HG03565 (cell line): ENCODE measurements at regions not wholly inside any gene's neighbourhood (a gene's known extent, or its start where the extent isn't known, plus 50 kb on each side); places are given as distances from the start of the nearest gene placed in this dataset.
"Not testable (repeated sequence)": the region's sequence is repeated elsewhere in the genome, so short reads cannot be mapped to it uniquely, and the experiment has no call there.

ENCODE experiments used
- ATAC-seq: cut with Tn5 transposase; IDR thresholded peaks from one replicate; pipeline ENCODE4 v1.9.1; 2021; ENCODE audit warnings: mild to moderate bottlenecking, moderate library complexity; ENCODE audit not compliant: unreplicated experiment

- no peak for ATAC-seq
Observed at GRCh38 chrX:39766855-39767254, 330.9 kb downstream of the BCOR start.

DNA sequence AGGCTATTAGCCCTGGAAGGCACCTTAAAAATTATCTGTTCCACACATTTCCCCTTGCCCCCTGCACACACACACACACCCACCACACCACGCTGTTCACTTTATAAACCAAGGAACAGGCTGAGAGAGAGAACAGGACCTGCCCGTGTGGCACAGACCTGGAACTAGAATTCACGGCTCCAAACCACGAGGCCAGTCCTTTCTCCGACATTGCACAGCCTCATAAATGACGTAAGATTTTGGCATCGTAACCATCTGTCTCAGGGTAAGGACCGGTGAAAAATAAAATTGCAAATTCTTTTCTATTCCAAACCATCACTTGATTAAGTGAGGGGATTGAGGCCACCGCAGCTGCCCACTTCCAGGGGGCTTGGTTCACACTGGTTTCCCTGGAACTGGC, 330.3 kb downstream of the BCOR start:
- ATAC-seq = no peak

GRCh38 chrX:39769748-39770147, 328.0 kb downstream of the BCOR start:
- no peak for ATAC-seq

DNA sequence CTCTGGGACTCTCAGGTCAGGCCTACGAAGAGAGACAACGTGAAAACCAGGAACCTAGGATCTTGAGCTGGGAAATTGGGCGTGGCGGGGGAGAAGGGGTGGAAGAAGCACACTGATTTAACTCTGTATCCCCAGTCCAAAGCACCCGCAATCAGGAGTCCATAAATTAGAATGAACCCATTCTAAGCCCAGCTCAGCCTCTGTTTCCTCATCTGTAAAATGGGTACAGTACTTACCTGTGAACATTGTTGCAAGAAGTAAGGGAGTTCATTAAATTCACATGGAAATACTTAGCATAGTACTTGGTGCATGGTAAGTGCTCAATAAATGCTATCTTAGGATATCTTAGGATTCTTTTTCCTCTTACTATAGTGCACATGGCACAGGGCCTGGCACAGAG, 326.7 kb downstream of the BCOR start:
- no peak for ATAC-seq

GRCh38 chrX:39772057-39772832, 325.5 kb downstream of the BCOR start:
- ATAC-seq = no peak

- no peak for ATAC-seq
Observed at GRCh38 chrX:39773150-39773549, 324.6 kb downstream of the BCOR start.

- ATAC-seq = no peak
Observed at GRCh38 chrX:39773923-39774773, 323.6 kb downstream of the BCOR start.

DNA sequence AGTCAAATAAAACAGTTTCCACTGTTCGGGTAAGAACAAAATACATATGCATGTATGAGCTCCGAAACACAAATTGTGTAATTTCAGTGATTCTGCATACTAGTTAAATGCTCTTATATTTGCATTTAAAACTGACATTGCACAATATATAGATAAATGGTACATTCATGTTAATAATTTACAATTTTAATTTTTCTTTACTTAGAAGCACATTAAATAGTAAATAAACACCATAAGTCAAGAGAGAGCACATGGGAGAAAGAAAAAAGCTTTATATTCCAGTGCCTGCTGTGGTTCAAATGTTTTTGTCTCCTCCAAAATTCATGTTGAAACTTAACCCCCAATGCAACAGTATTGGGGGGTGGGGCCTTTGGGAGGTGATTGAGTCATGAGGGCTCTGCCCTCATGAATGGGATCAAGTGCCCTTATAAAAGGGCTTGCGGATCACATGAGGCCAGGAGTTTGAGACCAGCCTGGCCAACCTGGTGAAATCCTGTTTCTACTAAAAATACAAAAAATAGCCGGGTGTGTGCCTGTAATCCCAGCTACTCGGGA, 322.9 kb downstream of the BCOR start:
- no peak for ATAC-seq

DNA sequence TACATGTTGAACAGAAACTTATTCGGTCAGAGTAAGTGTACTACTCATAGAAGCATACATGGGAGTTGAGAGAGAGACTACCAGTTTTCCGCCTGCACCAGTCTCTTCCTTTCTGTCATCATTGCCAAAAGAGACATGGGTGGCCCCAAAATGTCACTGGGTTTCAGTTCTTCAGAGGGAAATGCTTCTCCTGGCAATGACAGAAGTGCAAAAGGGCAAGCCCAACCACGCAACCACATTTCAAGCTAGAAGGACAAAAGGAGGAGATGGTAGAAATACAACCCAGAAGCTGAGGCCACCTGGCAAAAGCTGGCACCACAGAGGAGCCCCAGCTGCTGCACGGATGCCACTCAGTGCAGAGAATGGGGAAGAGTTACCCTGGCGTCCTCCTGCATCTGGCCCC, 320.1 kb downstream of the BCOR start:
- no peak for ATAC-seq

DNA sequence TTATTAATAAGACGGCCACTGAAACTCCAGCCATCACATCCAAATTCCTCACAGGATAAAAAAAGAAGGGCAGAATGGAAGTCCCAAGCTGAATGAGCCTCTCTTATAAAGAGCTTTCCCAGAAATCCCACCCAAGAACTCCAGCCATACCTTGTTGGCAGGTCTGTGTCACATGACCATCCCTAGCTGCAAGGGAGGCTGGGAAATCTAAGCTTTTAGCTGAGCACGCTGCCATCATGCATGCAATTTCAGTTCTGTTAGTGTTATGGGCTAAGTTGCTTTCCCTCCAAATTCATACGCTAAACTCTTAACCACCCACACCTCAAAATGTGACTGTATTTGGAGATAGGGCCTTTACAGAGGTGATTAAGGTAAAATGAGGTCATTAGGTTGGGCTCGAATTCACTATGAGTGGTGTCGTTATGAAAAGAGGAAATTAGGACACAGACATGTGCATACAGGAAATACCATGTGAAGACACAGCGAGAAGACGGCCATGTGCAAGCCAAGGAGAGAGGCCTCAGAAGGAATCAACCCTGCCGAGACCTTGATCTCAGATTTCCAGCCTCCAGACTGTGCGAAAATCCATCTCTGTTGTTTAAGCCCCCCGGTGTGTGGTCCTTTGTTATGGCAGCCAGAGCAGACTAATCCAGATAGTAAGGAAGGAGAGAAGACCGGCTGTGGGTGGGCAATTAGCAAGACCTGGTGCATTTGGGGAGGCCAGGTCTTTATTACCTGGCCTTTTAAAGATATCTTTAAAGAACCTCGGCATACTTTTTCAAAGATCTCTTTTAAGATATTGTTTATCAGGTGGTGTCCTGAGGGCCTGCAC, 317.6 kb downstream of the BCOR start:
- no peak for ATAC-seq

GRCh38 chrX:39782276-39782675, 315.5 kb downstream of the BCOR start:
- ATAC-seq = no peak

- ATAC-seq = no peak
Observed at GRCh38 chrX:39787999-39788398, 309.8 kb downstream of the BCOR start.

- no peak for ATAC-seq
Observed at GRCh38 chrX:39788521-39788920, 309.2 kb downstream of the BCOR start.

DNA sequence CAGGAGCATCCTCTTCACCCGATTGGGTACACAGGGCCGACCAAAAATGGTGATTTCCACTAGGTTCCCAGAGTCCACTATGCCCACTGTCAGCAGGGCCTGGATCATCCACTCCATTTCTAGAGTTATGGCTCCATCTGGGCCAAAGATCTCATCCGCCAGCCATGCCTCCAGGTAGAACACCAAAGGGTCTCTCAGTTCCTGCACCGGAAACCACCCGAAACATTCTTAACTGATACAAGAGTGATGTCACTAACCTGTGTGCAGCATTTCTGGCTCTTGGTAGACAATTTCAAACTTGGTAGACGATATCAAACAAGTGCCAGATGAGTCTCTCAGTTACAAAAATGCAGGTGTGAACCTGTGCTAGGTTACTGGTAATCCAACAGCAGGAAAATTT, 306.1 kb downstream of the BCOR start:
- ATAC-seq = no peak

GRCh38 chrX:39795605-39796004, 302.2 kb downstream of the BCOR start:
- ATAC-seq = no peak

GRCh38 chrX:39796856-39797255, 300.9 kb downstream of the BCOR start:
- no peak for ATAC-seq

DNA sequence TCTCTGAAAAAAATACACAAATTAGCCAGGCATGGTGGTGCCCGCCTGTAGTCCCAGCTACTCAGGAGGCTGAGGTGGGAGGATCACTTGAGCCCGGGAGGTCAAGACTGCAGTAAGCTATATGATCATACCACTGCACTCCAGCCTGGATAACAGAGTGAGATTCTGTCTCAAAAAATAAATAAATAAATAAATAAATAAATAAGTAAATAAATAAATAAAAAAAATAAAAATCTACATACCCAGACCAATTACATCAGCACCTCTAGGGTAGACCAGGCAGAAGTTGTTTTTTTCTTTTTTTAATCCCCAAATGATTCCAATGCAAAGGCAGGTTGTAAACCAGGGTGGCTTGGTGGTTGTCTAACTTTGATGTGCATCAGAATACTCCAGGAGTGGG, 299.3 kb downstream of the BCOR start:
- not testable (repeated sequence) for ATAC-seq

GRCh38 chrX:39802354-39802753, 295.4 kb downstream of the BCOR start:
- no peak for ATAC-seq

GRCh38 chrX:39802908-39803307, 294.9 kb downstream of the BCOR start:
- ATAC-seq = no peak

DNA sequence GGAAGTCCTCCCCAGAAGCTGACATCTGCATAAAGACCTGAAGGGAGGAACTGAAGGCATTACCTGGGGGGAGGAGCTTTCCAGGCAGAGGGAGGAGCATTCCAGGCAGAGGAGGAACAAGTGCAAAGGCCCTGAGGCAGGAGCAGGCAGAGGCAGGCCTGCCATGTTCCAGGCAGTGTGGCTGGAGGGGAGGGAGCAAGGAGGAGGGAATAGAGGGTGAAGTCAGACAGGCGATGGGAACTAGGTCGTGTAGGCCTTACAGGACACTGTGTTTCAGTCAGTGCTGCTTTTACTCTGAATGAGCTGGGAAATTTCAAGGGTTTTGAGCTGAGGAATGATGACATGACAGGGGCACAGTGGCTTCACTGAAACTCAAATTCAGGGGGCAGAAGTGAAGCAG, 292.7 kb downstream of the BCOR start:
- ATAC-seq = no peak

- ATAC-seq = no peak
Observed at GRCh38 chrX:39805825-39806224, 291.9 kb downstream of the BCOR start.
